GM23338 (cell line): ENCODE measurements at regions not wholly inside any gene's neighbourhood (a gene's known extent, or its start where the extent isn't known, plus 50 kb on each side); places are given as distances from the start of the nearest gene placed in this dataset.

Source experiments
- ATAC-seq: fragments of 200-7000 bp; cut with Tn5 transposase; 3 replicates; pipeline ENCODE4 v1.9.1; 2020
- DNase-seq: peaks from one replicate; pipeline ENCODE4 v3.0.0-alpha.2; 2015; ENCODE audit warnings: low spot score
- H2AFZ ChIP-seq: fragments of 200-600 bp; sonication (generic); 2 replicates; pipeline ENCODE4 v1.8.0; 2016; ENCODE audit warnings: antibody characterized with exemption, mild to moderate bottlenecking, moderate library complexity
- H3F3A ChIP-seq: fragments of 200-600 bp; sonication (generic); replicated peaks from 2 replicates; pipeline ENCODE4 v1.8.0; 2017; ENCODE audit warnings: antibody characterized with exemption, mixed run types, low read depth
- H3K27ac ChIP-seq: fragments of 200-600 bp; sonication (generic); 2 replicates; pipeline ENCODE4 v1.6.1; 2016; ENCODE audit warnings: low read depth
- H3K27me3 ChIP-seq: fragments of 200-600 bp; sonication (generic); 2 replicates; pipeline ENCODE4 v1.8.0; 2016; ENCODE audit warnings: mild to moderate bottlenecking, mixed run types, moderate library complexity; ENCODE audit not compliant: insufficient read depth
- H3K36me3 ChIP-seq: fragments of 200-600 bp; sonication (generic); 2 replicates; pipeline ENCODE4 v1.8.0; 2016; ENCODE audit warnings: mild to moderate bottlenecking; ENCODE audit not compliant: insufficient read depth
- H3K4me1 ChIP-seq: fragments of 200-600 bp; sonication (generic); 2 replicates; pipeline ENCODE4 v1.8.0; 2016; ENCODE audit warnings: mild to moderate bottlenecking, moderate library complexity; ENCODE audit not compliant: insufficient read depth
- H3K4me2 ChIP-seq: fragments of 200-600 bp; sonication (generic); 2 replicates; pipeline ENCODE4 v1.7.1; 2017; ENCODE audit warnings: mixed run types
- H3K4me3 ChIP-seq: fragments of 200-600 bp; sonication (generic); 2 replicates; pipeline ENCODE4 v1.6.1; 2016; ENCODE audit warnings: mixed run types
- H3K79me2 ChIP-seq: fragments of 200-600 bp; sonication (generic); replicated peaks from 2 replicates; pipeline ENCODE4 v1.8.0; 2017; ENCODE audit warnings: mild to moderate bottlenecking; ENCODE audit not compliant: insufficient read depth
- H3K9me2 ChIP-seq: fragments of 200-600 bp; sonication (generic); 2 replicates; pipeline ENCODE4 v1.8.0; 2017; ENCODE audit not compliant: insufficient read depth
- H4K20me1 ChIP-seq: fragments of 200-600 bp; sonication (generic); replicated peaks from 2 replicates; pipeline ENCODE4 v1.8.0; 2017; ENCODE audit warnings: mild to moderate bottlenecking; ENCODE audit not compliant: insufficient read depth
- H3K27ac Mint-ChIP-seq: 2 replicates; pipeline ENCODE4 v1.8.0; 2020; ENCODE audit warnings: inconsistent platforms, mild to moderate bottlenecking, moderate library complexity, mixed read lengths
- H3K27me3 Mint-ChIP-seq: 3 replicates; pipeline ENCODE4 v1.8.0; 2022; ENCODE audit warnings: low read depth, mild to moderate bottlenecking, moderate library complexity, mixed read lengths, inconsistent platforms; ENCODE audit not compliant: insufficient read depth, poor library complexity
- H3K36me3 Mint-ChIP-seq: 3 replicates; pipeline ENCODE4 v1.8.0; 2021; ENCODE audit warnings: low read depth, mild to moderate bottlenecking, inconsistent platforms, moderate library complexity, mixed read lengths
- H3K4me1 Mint-ChIP-seq: 3 replicates; pipeline ENCODE4 v1.8.0; 2020; ENCODE audit warnings: mild to moderate bottlenecking, inconsistent platforms, mixed read lengths
- H3K4me3 Mint-ChIP-seq: 3 replicates; pipeline ENCODE4 v1.8.0; 2021; ENCODE audit warnings: moderate library complexity, mild to moderate bottlenecking, inconsistent platforms, mixed read lengths
- H3K9me3 Mint-ChIP-seq: 3 replicates; pipeline ENCODE4 v1.8.0; 2020; ENCODE audit warnings: moderate library complexity, mild to moderate bottlenecking, inconsistent platforms, mixed read lengths
- CREB1 ChIP-seq: fragments of 250-450 bp; sonication (Bioruptor Pico); IDR thresholded peaks from 2 replicates; pipeline ENCODE4 v1.5.0; 2020; ENCODE audit warnings: low read depth, mild to moderate bottlenecking, moderate library complexity
- EZH2 ChIP-seq: fragments of 200-600 bp; sonication (generic); IDR thresholded peaks from one replicate; pipeline ENCODE4 v1.8.0; 2017; ENCODE audit warnings: antibody characterized with exemption, mild to moderate bottlenecking, low read depth; ENCODE audit not compliant: unreplicated experiment
- JUNB ChIP-seq: IDR thresholded peaks from one replicate; pipeline ENCODE4 v1.6.1; 2016; ENCODE audit warnings: antibody characterized with exemption; ENCODE audit not compliant: unreplicated experiment
- POLR2AphosphoS5 ChIP-seq: IDR thresholded peaks from 2 replicates; pipeline ENCODE4 v1.6.1; 2016; ENCODE audit warnings: antibody characterized with exemption, low read depth
- TF ChIP-seq, protein P1 (sequence below): IDR thresholded peaks from 2 replicates; pipeline ENCODE4 v1.6.1; 2016; ENCODE audit warnings: antibody characterized with exemption
- TF ChIP-seq, protein P2 (sequence below): fragments of 250-450 bp; sonication (Bioruptor Pico); IDR thresholded peaks from 2 replicates; pipeline ENCODE4 v1.5.0; 2020; ENCODE audit warnings: mild to moderate bottlenecking, moderate library complexity
- TF ChIP-seq, protein P3 (sequence below), 2 experiments: fragments of 200-600 bp in 1 of 2; sonication (generic) in 1 of 2; conservative IDR thresholded peaks; 2 replicates each; pipeline versions ENCODE4 v1.5.1 to v1.6.1; 2016 to 2017; ENCODE audit warnings: antibody characterized with exemption in 2 of 2, low read depth in 2 of 2, mild to moderate bottlenecking in 2 of 2, moderate library complexity in 1 of 2

DNA sequence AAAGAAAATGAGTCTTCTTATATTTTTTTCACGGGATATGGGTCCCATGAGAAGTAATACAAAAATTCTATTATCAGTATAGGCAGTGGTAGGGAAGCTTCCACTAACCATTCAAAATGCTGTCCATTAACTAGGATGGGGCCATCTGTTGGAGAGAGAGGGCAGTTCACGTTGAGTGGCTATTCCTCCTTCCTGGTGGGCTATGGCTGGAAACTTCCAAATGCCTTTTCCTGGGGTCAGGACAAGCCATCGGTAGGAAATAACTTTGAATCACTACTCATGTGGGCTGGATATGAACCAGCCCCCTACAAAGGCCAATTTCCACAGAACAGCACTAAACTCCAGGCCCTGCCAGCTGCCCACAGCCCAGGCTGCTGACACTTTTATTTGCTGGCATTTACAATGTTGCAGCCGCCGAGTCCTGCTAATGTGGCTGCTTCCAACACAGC lies 156.1 kb upstream of the HNRNPA3 start:
- H3K4me3 Mint-ChIP-seq, result no peak overlapping the region
- Histone ChIP-seq H3K4me3 (no peak overlapping the region), H3K4me1 (no peaks in the 10 kb centered on the region), H3K27ac (no peak overlapping the region), H2AFZ (peak overlapping the region; percentile 92; the same call in 1 of the 2 replicates), H4K20me1 (no peaks in the 10 kb centered on the region), H3K79me2 (no peaks in the 10 kb centered on the region), H3K9me2 (no peaks in the 10 kb centered on the region), H3F3A (no peaks in the 10 kb centered on the region), H3K27me3 (no peaks in the 10 kb centered on the region), H3K4me2 (no peak overlapping the region), H3K36me3 (no peaks in the 10 kb centered on the region)
- H3K4me1 Mint-ChIP-seq, result 0 out of 3 replicates have a peak, but pooled peaks cover 3% of the 10 kb centered on the region
- H3K27me3 Mint-ChIP-seq, result no peaks in the 10 kb centered on the region
- TF ChIP-seq JUNB, result no peak
- TF ChIP-seq EZH2, result no peak
- TF ChIP-seq, protein P1, sequence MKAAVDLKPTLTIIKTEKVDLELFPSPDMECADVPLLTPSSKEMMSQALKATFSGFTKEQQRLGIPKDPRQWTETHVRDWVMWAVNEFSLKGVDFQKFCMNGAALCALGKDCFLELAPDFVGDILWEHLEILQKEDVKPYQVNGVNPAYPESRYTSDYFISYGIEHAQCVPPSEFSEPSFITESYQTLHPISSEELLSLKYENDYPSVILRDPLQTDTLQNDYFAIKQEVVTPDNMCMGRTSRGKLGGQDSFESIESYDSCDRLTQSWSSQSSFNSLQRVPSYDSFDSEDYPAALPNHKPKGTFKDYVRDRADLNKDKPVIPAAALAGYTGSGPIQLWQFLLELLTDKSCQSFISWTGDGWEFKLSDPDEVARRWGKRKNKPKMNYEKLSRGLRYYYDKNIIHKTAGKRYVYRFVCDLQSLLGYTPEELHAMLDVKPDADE, result no peak
- TF ChIP-seq POLR2AphosphoS5, result no peak
- TF ChIP-seq, protein P2, sequence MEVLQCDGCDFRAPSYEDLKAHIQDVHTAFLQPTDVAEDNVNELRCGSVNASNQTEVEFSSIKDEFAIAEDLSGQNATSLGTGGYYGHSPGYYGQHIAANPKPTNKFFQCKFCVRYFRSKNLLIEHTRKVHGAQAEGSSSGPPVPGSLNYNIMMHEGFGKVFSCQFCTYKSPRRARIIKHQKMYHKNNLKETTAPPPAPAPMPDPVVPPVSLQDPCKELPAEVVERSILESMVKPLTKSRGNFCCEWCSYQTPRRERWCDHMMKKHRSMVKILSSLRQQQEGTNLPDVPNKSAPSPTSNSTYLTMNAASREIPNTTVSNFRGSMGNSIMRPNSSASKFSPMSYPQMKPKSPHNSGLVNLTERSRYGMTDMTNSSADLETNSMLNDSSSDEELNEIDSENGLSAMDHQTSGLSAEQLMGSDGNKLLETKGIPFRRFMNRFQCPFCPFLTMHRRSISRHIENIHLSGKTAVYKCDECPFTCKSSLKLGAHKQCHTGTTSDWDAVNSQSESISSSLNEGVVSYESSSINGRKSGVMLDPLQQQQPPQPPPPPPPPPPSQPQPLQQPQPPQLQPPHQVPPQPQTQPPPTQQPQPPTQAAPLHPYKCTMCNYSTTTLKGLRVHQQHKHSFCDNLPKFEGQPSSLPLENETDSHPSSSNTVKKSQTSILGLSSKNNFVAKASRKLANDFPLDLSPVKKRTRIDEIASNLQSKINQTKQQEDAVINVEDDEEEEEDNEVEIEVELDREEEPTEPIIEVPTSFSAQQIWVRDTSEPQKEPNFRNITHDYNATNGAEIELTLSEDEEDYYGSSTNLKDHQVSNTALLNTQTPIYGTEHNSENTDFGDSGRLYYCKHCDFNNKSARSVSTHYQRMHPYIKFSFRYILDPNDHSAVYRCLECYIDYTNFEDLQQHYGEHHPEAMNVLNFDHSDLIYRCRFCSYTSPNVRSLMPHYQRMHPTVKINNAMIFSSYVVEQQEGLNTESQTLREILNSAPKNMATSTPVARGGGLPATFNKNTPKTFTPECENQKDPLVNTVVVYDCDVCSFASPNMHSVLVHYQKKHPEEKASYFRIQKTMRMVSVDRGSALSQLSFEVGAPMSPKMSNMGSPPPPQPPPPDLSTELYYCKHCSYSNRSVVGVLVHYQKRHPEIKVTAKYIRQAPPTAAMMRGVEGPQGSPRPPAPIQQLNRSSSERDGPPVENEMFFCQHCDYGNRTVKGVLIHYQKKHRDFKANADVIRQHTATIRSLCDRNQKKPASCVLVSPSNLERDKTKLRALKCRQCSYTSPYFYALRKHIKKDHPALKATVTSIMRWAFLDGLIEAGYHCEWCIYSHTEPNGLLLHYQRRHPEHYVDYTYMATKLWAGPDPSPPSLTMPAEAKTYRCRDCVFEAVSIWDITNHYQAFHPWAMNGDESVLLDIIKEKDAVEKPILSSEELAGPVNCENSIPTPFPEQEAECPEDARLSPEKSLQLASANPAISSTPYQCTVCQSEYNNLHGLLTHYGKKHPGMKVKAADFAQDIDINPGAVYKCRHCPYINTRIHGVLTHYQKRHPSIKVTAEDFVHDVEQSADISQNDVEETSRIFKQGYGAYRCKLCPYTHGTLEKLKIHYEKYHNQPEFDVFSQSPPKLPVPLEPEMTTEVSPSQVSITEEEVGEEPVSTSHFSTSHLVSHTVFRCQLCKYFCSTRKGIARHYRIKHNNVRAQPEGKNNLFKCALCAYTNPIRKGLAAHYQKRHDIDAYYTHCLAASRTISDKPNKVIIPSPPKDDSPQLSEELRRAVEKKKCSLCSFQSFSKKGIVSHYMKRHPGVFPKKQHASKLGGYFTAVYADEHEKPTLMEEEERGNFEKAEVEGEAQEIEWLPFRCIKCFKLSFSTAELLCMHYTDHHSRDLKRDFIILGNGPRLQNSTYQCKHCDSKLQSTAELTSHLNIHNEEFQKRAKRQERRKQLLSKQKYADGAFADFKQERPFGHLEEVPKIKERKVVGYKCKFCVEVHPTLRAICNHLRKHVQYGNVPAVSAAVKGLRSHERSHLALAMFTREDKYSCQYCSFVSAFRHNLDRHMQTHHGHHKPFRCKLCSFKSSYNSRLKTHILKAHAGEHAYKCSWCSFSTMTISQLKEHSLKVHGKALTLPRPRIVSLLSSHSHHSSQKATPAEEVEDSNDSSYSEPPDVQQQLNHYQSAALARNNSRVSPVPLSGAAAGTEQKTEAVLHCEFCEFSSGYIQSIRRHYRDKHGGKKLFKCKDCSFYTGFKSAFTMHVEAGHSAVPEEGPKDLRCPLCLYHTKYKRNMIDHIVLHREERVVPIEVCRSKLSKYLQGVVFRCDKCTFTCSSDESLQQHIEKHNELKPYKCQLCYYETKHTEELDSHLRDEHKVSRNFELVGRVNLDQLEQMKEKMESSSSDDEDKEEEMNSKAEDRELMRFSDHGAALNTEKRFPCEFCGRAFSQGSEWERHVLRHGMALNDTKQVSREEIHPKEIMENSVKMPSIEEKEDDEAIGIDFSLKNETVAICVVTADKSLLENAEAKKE, result no peak
- TF ChIP-seq, protein P3, sequence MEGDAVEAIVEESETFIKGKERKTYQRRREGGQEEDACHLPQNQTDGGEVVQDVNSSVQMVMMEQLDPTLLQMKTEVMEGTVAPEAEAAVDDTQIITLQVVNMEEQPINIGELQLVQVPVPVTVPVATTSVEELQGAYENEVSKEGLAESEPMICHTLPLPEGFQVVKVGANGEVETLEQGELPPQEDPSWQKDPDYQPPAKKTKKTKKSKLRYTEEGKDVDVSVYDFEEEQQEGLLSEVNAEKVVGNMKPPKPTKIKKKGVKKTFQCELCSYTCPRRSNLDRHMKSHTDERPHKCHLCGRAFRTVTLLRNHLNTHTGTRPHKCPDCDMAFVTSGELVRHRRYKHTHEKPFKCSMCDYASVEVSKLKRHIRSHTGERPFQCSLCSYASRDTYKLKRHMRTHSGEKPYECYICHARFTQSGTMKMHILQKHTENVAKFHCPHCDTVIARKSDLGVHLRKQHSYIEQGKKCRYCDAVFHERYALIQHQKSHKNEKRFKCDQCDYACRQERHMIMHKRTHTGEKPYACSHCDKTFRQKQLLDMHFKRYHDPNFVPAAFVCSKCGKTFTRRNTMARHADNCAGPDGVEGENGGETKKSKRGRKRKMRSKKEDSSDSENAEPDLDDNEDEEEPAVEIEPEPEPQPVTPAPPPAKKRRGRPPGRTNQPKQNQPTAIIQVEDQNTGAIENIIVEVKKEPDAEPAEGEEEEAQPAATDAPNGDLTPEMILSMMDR (conservative IDR thresholded peaks at IDR 0.05; ENCODE audit: low read depth in 2 of 2), result peak; percentile 60 to 73
- no peak for TF ChIP-seq CREB1
- peak; percentile 62 for DNase-seq
- ATAC-seq, result peak; percentile 98
- H3K9me3 Mint-ChIP-seq, result no peaks in the 10 kb centered on the region
- H3K27ac Mint-ChIP-seq, result no peak overlapping the region
- no peaks in the 10 kb centered on the region for H3K36me3 Mint-ChIP-seq
